Fibroblast of lung (primary cell): ENCODE measurements at regions not wholly inside any gene's neighbourhood (a gene's known extent, or its start where the extent isn't known, plus 50 kb on each side); places are given as distances from the start of the nearest gene placed in this dataset.

Experiments
- CTCF ChIP-seq, 2 donors: IDR thresholded peaks in 1 of 2; conservative IDR thresholded peaks in 1 of 2; 1 replicate in 1 of 2; 2 replicates in 1 of 2; pipeline ENCODE4 v1.5.1; 2011 to 2012; ENCODE audit warnings: low read length in 2 of 2, control low read depth in 1 of 2, inconsistent platforms in 1 of 2, low read depth in 1 of 2, mild to moderate bottlenecking in 1 of 2
- EZH2 ChIP-seq: IDR thresholded peaks from 2 replicates; pipeline ENCODE4 v1.5.1; 2012; ENCODE audit warnings: low read length, control low read depth, mild to moderate bottlenecking; ENCODE audit errors: missing control alignments

GRCh38 chr9:119934497-119934896 is 565.3 kb upstream of the BRINP1 start:
- TF ChIP-seq CTCF (conservative IDR thresholded peaks at IDR 0.05 in 1 of 2, IDR thresholded peaks at IDR 0.05 in 1 of 2; ENCODE audit: low read depth in 1 of 2, low read length in 2 of 2) (no peak), EZH2 (no peak)
